Right lobe of liver (tissue), 6 donors: ENCODE measurements at regions not wholly inside any gene's neighbourhood (a gene's known extent, or its start where the extent isn't known, plus 50 kb on each side); places are given as distances from the start of the nearest gene placed in this dataset.
"Not testable (repeated sequence)": the region's sequence is repeated elsewhere in the genome, so short reads cannot be mapped to it uniquely, and the experiment has no call there.

Experiments
- ATAC-seq, 4 donors: fragments of 200-7000 bp; cut with Tn5 transposase; one replicate each; pipeline ENCODE4 v1.9.1; 2020; ENCODE audit warnings: mild to moderate bottlenecking in 4 of 4, moderate library complexity in 4 of 4
- DNase-seq, 3 donors: peaks; one replicate each; pipeline ENCODE4 v3.0.0-alpha.2; 2020
- H3K27ac ChIP-seq, 3 donors: fragments of 200-600 bp; one replicate each; pipeline ENCODE4 v1.8.0; 2022
- H3K27me3 ChIP-seq, 2 donors: fragments of 200-600 bp; one replicate each; pipeline ENCODE4 v1.8.0; 2022
- H3K36me3 ChIP-seq, 4 donors: fragments of 200-600 bp; sonication (generic) in 1 of 4; one replicate each; pipeline versions ENCODE4 v1.5.1 to v1.8.0; 2017 to 2022; ENCODE audit warnings: control low read depth in 1 of 4
- H3K4me1 ChIP-seq, 4 donors: fragments of 200-600 bp; sonication (generic) in 1 of 4; one replicate each; pipeline versions ENCODE4 v1.5.1 to v1.8.0; 2017 to 2022; ENCODE audit warnings: control low read depth in 1 of 4
- H3K4me3 ChIP-seq, 3 donors: fragments of 200-600 bp; one replicate each; pipeline ENCODE4 v1.8.0; 2022
- H3K9me3 ChIP-seq, 4 donors: fragments of 200-600 bp; sonication (generic) in 1 of 4; one replicate each; pipeline versions ENCODE4 v1.5.1 to v1.8.0; 2017 to 2022; ENCODE audit warnings: control low read depth in 1 of 4
- CTCF ChIP-seq, 4 donors: fragments of 200-600 bp in 3 of 4; fragments of 450-650 bp in 1 of 4; IDR thresholded peaks; one replicate each; pipeline versions ENCODE4 v1.5.1 to v1.8.0; 2016 to 2022; ENCODE audit warnings: antibody characterized with exemption in 4 of 4, mild to moderate bottlenecking in 2 of 4
- POLR2A ChIP-seq: fragments of 450-650 bp; IDR thresholded peaks from one replicate; pipeline ENCODE4 v1.6.1; 2017; ENCODE audit warnings: antibody characterized with exemption, mild to moderate bottlenecking
- WGBS: methylation state at CpG from one replicate; pipeline ENCODE4 v1.1.6; 2018; ENCODE audit warnings: low coverage, low lambda C conversion rate; ENCODE audit not compliant: insufficient coverage; ENCODE audit errors: missing lambda C conversion rate; 5-methylcytosine and 5-hydroxymethylcytosine counted together
- intact Hi-C, 2 donors: fragments of 100-400 bp; cut with DNase I; formaldehyde crosslinking; loops; one replicate each; pipeline versions ENCODE4 v1.11.2 to v1.14.1; 2022
- donor health status: DM: no; HTN: yes; CAD: no.
- donor health status: DM: no; HTN: no; CAD: no.
- donor health status: DM: no; HTN: no; CAD: no.
- donor health status: DM: no; HTN: yes; CAD: no.
- donor health status: DM: no; HTN: yes; CAD: no.

DNA sequence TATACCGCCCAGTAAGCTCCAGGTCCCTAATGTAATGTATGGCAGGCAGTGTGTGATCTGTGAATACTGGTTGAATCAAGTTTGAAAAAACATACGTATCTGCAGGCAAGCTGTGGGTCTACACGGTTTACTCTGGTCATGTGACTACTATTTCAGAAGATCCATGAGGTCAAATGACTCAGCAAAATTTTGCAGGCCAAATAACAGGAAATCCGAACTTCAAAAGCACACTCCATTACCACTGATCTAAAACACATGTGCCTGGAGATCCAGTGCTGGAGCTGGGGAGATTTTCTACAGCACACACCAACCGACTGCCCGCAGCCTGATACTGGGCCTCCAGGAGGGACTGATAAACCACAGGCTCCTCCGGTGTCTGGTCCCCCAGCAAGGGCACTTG lies 64.5 kb upstream of the SLC44A3 start:
- no peaks in the 10 kb centered on the region for H3K27me3 ChIP-seq
- H3K27ac ChIP-seq: peak overlapping the region in 1 of 3 donors; percentile 25
- DNase-seq: no peak
- peaks cover 0 to 50% (median 8%) of the 10 kb centered on the region in 4 donors for H3K4me1 ChIP-seq
- no peaks in the 10 kb centered on the region for H3K36me3 ChIP-seq
- no peaks in the 10 kb centered on the region for H3K9me3 ChIP-seq
- no peak overlapping the region for H3K4me3 ChIP-seq
- intact Hi-C loops: no loop called here
- WGBS: 47% methylated on average over 7 of the region's 7 CpGs
- TF ChIP-seq POLR2A: no peak
- TF ChIP-seq CTCF (IDR thresholded peaks at IDR 0.05): no peak
- peak; percentile 20 to 54 (median 43) for ATAC-seq

DNA sequence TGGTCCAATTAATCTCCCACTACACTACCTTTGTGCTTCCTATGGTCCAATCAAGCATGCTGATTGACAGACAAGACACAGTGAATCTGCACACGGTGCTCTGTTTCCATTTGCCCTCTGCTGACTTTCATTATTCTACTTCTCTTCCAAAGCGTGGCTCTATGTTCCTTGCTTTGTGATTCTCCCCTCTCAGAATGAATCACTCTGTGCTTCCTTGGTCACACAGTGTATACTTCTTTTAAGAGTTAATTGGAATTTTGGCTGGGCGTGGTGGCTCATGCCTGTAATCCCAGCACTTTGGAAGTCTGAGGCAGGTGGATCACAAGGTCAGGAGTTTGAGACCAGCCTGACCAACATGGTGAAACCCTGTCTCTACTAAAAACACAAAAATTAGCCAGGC lies 65.1 kb upstream of the SLC44A3 start:
- H3K9me3 ChIP-seq, ATAC-seq, intact Hi-C loops, H3K36me3 ChIP-seq, DNase-seq, H3K27me3 ChIP-seq, H3K4me3 ChIP-seq: not testable (repeated sequence)
- 83% methylated on average over 3 of the region's 3 CpGs for WGBS
- peaks cover 0 to 50% (median 8%) of the 10 kb centered on the region in 4 donors for H3K4me1 ChIP-seq
- H3K27ac ChIP-seq: peak overlapping the region in 1 of 3 donors; percentile 25

DNA sequence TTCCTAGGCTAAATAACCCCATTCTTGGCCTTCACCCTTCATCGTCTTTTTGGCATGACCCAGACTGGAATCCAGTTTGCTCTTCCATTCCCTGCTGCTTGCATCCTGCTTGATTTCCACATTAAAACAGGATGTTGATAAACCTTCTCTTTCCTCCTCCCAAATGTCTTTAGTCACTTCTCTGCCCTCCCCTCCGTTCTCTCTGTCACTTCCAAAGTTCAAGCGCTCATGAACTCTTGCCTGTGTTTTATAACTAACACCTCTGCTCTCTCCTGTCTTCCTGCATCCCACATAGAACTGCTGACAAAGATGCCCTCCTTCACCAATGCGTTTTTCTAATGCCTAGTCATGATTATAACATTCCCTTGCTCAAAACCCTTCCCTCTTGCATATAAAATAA lies 65.6 kb upstream of the SLC44A3 start:
- intact Hi-C loops: no loop called here
- no peaks in the 10 kb centered on the region for H3K27me3 ChIP-seq
- WGBS: 52% methylated on average over 4 of the region's 4 CpGs
- DNase-seq (no peak), ATAC-seq (peak; percentile 21 to 63 (median 38))
- TF ChIP-seq CTCF (IDR thresholded peaks at IDR 0.05): no peak
- TF ChIP-seq POLR2A: no peak
- H3K4me1 ChIP-seq: peaks cover 0 to 50% (median 8%) of the 10 kb centered on the region in 4 donors
- H3K27ac ChIP-seq: peak overlapping the region; percentile 21 to 39 (median 25)
- no peaks in the 10 kb centered on the region for H3K9me3 ChIP-seq
- no peak overlapping the region for H3K4me3 ChIP-seq
- no peaks in the 10 kb centered on the region for H3K36me3 ChIP-seq

DNA sequence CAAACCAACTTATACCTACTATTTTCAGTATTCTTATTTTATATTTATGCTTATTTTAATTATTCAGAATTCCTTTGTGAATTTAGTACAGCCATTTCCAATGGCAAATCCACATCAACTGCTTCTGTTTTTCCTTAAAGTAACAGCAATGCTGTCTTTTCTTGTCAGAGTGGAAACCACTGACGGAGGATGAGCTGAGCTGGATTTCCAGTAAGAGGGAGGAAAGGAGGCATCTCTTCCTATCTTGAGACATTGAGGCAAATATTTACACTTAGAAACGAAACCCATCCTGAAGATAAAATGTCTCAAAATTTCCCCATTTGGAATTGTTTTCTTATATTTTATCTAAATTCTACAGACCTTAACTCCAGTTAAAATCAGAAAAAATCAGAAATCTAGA lies 66.1 kb upstream of the SLC44A3 start:
- intact Hi-C loops: no loop called here
- H3K4me3 ChIP-seq: no peak overlapping the region
- H3K36me3 ChIP-seq: no peaks in the 10 kb centered on the region
- no peaks in the 10 kb centered on the region for H3K27me3 ChIP-seq
- no peaks in the 10 kb centered on the region for H3K9me3 ChIP-seq
- ATAC-seq (no peak), DNase-seq (no peak)
- WGBS: 60% methylated on average over 2 of the region's 2 CpGs
- H3K4me1 ChIP-seq: peaks cover 0 to 50% (median 8%) of the 10 kb centered on the region in 4 donors
- peak overlapping the region; percentile 21 to 39 (median 25) for H3K27ac ChIP-seq
- no peak for TF ChIP-seq CTCF (IDR thresholded peaks at IDR 0.05)
- TF ChIP-seq POLR2A: no peak

DNA sequence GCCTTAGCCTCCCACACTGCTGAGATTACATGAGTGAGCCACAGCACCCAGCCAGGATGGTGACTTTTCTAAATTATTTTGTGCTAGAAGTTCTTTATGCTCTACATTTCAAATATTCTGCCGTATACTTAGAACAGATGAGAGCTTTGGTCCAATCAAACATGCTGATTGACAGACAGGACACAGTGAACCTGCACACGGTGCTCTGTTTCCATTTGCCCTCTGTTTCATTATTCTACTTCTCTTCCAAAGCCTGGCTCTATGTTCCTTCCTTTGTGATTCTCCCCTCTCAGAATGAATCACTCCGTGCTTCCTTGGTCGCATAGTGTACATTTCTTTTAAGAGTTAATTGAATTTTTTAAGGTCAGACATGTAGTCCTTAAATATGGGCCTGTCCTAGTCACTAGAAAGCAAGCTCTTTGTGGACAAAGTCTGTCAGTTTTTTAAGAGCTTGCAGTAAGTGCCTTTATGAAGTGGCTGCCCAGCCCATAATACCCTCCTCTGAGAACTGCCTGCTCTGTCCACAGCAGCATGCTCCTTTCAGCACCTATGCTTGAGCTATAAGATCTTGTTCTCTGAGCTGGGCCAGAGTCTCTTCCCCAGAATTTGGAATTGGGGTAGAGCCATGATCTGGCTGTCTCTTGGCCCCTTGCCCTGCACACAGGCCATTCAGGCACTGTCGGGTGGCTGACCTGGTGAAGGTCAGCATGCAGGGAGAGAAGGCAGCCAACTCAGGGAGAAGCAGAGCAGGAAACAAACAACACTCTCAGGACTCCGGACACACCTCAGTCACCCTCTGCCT lies 66.8 kb upstream of the SLC44A3 start:
- Histone ChIP-seq H3K27me3 (no peaks in the 10 kb centered on the region), H3K4me3 (no peak overlapping the region), H3K4me1 (peaks cover 0 to 44% (median 8%) of the 10 kb centered on the region in 4 donors), H3K9me3 (no peaks in the 10 kb centered on the region), H3K27ac (peak overlapping the region; percentile 21 to 39 (median 25)), H3K36me3 (no peaks in the 10 kb centered on the region)
- ATAC-seq (peak; percentile 94 to 99 (median 98)), DNase-seq (peak; percentile 83 to 89 (median 86))
- intact Hi-C loops: no loop called here
- no peak for TF ChIP-seq CTCF (IDR thresholded peaks at IDR 0.05)
- 53% methylated on average over 4 of the region's 6 CpGs for WGBS

- H3K36me3 ChIP-seq, H3K9me3 ChIP-seq, H3K27me3 ChIP-seq, H3K27ac ChIP-seq, intact Hi-C loops, DNase-seq, H3K4me3 ChIP-seq, ATAC-seq: not testable (repeated sequence)
- WGBS: 83% methylated on average over 5 of the region's 5 CpGs
- peaks cover 0 to 34% (median 8%) of the 10 kb centered on the region in 4 donors for H3K4me1 ChIP-seq
Observed at GRCh38 chr1:94751483-94751882, 68.7 kb upstream of the SLC44A3 start.
